SU-DHL-6 (cell line): ENCODE measurements at regions not wholly inside any gene's neighbourhood (a gene's known extent, or its start where the extent isn't known, plus 50 kb on each side); places are given as distances from the start of the nearest gene placed in this dataset.

Experiments used
- H2AFZ ChIP-seq: fragments of 200-600 bp; sonication (generic); 2 replicates; pipeline ENCODE4 v1.6.1; 2014; ENCODE audit warnings: low read depth, mild to moderate bottlenecking, moderate library complexity, mixed read lengths, antibody characterized with exemption, low read length; ENCODE audit not compliant: severe bottlenecking
- H3F3A ChIP-seq: fragments of 200-600 bp; shearing (Covaris generic); 2 replicates; pipeline ENCODE4 v1.6.0; 2016; ENCODE audit warnings: antibody characterized with exemption, mild to moderate bottlenecking; ENCODE audit not compliant: insufficient read depth
- H3K27ac ChIP-seq: fragments of 200-600 bp; sonication (generic); 2 replicates; pipeline ENCODE4 v1.5.1; 2016; ENCODE audit warnings: low read depth, mild to moderate bottlenecking, low read length, moderate library complexity, mixed read lengths
- H3K27me3 ChIP-seq: fragments of 200-600 bp; sonication (generic), shearing (Covaris generic); 2 replicates; pipeline ENCODE4 v1.6.0; 2014; ENCODE audit warnings: mild to moderate bottlenecking, low read length
- H3K36me3 ChIP-seq: fragments of 200-600 bp; sonication (generic); 2 replicates; pipeline ENCODE4 v1.6.1; 2014; ENCODE audit warnings: mild to moderate bottlenecking, low read length, mixed read lengths
- H3K4me2 ChIP-seq: fragments of 300-600, 200-600 bp; shearing (Covaris generic), sonication (generic); 2 replicates; pipeline ENCODE4 v1.6.0; 2014; ENCODE audit warnings: low read length, low read depth, mild to moderate bottlenecking; ENCODE audit not compliant: poor library complexity, severe bottlenecking
- H3K4me3 ChIP-seq: fragments of 200-600 bp; sonication (generic); 2 replicates; pipeline ENCODE4 v1.5.1; 2014; ENCODE audit warnings: antibody characterized with exemption, low read length, mild to moderate bottlenecking, mixed read lengths; ENCODE audit not compliant: insufficient read depth, poor library complexity, severe bottlenecking
- H3K79me2 ChIP-seq: fragments of 200-600 bp; sonication (generic); 2 replicates; pipeline ENCODE4 v1.6.1; 2014; ENCODE audit warnings: mild to moderate bottlenecking, low read length, moderate library complexity; ENCODE audit not compliant: insufficient read depth
- H3K9ac ChIP-seq: fragments of 200-600 bp; sonication (generic); 2 replicates; pipeline ENCODE4 v1.7.0; 2014; ENCODE audit warnings: mild to moderate bottlenecking, low read length
- H3K9me2 ChIP-seq: fragments of 200-600 bp; sonication (generic); replicated peaks from 2 replicates; pipeline ENCODE4 v1.6.1; 2014; ENCODE audit warnings: low read length; ENCODE audit not compliant: insufficient read depth
- H3K9me3 ChIP-seq: fragments of 200-600 bp; sonication (generic); 2 replicates; pipeline ENCODE4 v1.6.1; 2014; ENCODE audit warnings: low read length, mixed read lengths; ENCODE audit not compliant: insufficient read depth
- H4K20me1 ChIP-seq: fragments of 200-600 bp; sonication (generic); 2 replicates; pipeline ENCODE4 v1.6.1; 2014; ENCODE audit warnings: low read depth, mild to moderate bottlenecking, antibody characterized with exemption, low read length, moderate library complexity, mixed read lengths
- EZH2phosphoT487 ChIP-seq: fragments of 200-600 bp; sonication (generic), shearing (Covaris generic); conservative IDR thresholded peaks from 2 replicates; pipeline ENCODE4 v1.6.1; 2018; ENCODE audit warnings: mild to moderate bottlenecking, antibody characterized with exemption, low read length, moderate library complexity, mixed read lengths
- TF ChIP-seq, protein P1 (sequence below): fragments of 200-600 bp; sonication (generic); IDR thresholded peaks from one replicate; pipeline ENCODE4 v1.5.1; 2017; ENCODE audit warnings: antibody characterized with exemption, mild to moderate bottlenecking, low read length, moderate library complexity; ENCODE audit not compliant: insufficient read depth, poor library complexity, severe bottlenecking

DNA sequence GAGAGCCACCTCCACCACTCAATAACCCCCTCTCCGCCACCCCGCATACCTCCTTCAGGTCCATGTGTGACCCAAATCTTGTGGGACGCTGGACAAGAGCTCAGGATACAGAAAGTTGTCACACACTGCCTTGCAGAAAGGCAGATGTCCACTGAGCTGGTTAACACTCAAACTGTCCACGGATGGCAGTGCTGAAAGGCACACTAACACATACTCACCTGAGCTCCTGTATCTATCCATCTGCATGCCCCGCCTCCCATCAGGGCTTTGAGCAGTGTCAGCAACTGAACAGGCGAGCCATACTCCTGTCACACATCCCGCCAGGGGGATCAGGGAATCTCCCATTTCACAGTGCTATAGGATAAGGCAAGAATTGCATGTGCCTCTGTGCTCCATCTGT lies 642.0 kb downstream of the GALC start:
- Histone ChIP-seq H3K9me3 (no peaks in the 10 kb centered on the region), H2AFZ (no peak overlapping the region), H3K79me2 (no peaks in the 10 kb centered on the region), H3K4me3 (no peak overlapping the region), H3F3A (no peaks in the 10 kb centered on the region), H4K20me1 (no peaks in the 10 kb centered on the region), H3K36me3 (no peaks in the 10 kb centered on the region), H3K4me2 (no peak overlapping the region), H3K27ac (no peak overlapping the region), H3K9ac (no peak overlapping the region), H3K27me3 (no peaks in the 10 kb centered on the region), H3K9me2 (no peaks in the 10 kb centered on the region)
- TF ChIP-seq, protein P1, sequence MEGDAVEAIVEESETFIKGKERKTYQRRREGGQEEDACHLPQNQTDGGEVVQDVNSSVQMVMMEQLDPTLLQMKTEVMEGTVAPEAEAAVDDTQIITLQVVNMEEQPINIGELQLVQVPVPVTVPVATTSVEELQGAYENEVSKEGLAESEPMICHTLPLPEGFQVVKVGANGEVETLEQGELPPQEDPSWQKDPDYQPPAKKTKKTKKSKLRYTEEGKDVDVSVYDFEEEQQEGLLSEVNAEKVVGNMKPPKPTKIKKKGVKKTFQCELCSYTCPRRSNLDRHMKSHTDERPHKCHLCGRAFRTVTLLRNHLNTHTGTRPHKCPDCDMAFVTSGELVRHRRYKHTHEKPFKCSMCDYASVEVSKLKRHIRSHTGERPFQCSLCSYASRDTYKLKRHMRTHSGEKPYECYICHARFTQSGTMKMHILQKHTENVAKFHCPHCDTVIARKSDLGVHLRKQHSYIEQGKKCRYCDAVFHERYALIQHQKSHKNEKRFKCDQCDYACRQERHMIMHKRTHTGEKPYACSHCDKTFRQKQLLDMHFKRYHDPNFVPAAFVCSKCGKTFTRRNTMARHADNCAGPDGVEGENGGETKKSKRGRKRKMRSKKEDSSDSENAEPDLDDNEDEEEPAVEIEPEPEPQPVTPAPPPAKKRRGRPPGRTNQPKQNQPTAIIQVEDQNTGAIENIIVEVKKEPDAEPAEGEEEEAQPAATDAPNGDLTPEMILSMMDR, result no peak
- TF ChIP-seq EZH2phosphoT487, result no peak

DNA sequence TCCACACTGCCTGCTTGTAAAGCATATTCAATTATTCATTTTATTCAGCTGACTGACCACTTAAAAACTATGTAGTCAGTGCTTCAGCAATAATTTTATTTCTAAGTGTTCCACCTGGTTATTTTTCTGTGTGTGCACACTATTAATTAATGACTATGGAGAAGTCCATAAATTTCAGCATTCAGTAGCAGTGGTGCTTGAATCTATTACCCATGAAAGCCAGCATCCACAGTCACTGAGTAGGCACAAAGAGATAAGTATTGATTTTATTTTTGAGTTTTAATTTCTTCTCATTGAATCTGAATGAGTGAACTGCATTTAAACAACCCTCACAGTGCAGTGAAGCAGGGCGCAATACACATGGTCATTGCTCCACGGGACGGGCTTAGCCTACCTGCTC lies 643.1 kb downstream of the GALC start:
- Histone ChIP-seq H2AFZ (no peak overlapping the region), H3K36me3 (no peaks in the 10 kb centered on the region), H3K79me2 (no peaks in the 10 kb centered on the region), H3K9me3 (no peaks in the 10 kb centered on the region), H3K9ac (no peak overlapping the region), H4K20me1 (no peaks in the 10 kb centered on the region), H3K27me3 (no peaks in the 10 kb centered on the region), H3K9me2 (no peaks in the 10 kb centered on the region), H3K27ac (no peak overlapping the region), H3F3A (no peaks in the 10 kb centered on the region), H3K4me2 (no peak overlapping the region), H3K4me3 (no peak overlapping the region)
- TF ChIP-seq EZH2phosphoT487, result no peak
- TF ChIP-seq, protein P1, result no peak

DNA sequence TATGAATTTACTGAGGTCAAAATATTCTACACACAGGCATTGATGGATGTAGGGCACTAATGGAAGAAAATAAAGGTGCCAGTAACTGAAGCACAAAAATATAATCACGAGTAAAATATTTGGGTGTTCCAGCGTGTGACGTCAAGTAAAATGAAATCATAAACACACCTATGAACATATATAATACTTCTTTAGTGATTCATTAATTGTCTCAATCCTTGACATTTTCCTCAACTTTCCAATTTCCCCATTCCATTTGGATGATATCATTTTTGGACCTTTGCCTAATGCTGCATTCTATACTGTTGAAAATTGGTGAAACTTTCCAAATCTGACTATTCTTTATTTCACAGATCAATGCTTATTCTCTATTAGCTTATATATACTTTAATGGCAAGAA lies 649.3 kb downstream of the GALC start:
- Histone ChIP-seq H2AFZ (no peak overlapping the region), H3K4me3 (no peak overlapping the region), H3K9me2 (no peaks in the 10 kb centered on the region), H3K4me2 (no peak overlapping the region), H3K36me3 (no peaks in the 10 kb centered on the region), H3K9ac (no peak overlapping the region), H3K9me3 (no peaks in the 10 kb centered on the region), H3F3A (no peaks in the 10 kb centered on the region), H3K27me3 (no peaks in the 10 kb centered on the region), H4K20me1 (no peaks in the 10 kb centered on the region), H3K79me2 (no peaks in the 10 kb centered on the region), H3K27ac (no peak overlapping the region)
- TF ChIP-seq, protein P1, result no peak
- TF ChIP-seq EZH2phosphoT487, result no peak
